Fibroblast of skin of abdomen (primary cell): ENCODE measurements at regions not wholly inside any gene's neighbourhood (a gene's known extent, or its start where the extent isn't known, plus 50 kb on each side); places are given as distances from the start of the nearest gene placed in this dataset.
"Not testable (repeated sequence)": the region's sequence is repeated elsewhere in the genome, so short reads cannot be mapped to it uniquely, and the experiment has no call there.

Experiments used
- DNase-seq: peaks from one replicate; pipeline ENCODE4 v3.0.0-alpha.2; 2013

DNA sequence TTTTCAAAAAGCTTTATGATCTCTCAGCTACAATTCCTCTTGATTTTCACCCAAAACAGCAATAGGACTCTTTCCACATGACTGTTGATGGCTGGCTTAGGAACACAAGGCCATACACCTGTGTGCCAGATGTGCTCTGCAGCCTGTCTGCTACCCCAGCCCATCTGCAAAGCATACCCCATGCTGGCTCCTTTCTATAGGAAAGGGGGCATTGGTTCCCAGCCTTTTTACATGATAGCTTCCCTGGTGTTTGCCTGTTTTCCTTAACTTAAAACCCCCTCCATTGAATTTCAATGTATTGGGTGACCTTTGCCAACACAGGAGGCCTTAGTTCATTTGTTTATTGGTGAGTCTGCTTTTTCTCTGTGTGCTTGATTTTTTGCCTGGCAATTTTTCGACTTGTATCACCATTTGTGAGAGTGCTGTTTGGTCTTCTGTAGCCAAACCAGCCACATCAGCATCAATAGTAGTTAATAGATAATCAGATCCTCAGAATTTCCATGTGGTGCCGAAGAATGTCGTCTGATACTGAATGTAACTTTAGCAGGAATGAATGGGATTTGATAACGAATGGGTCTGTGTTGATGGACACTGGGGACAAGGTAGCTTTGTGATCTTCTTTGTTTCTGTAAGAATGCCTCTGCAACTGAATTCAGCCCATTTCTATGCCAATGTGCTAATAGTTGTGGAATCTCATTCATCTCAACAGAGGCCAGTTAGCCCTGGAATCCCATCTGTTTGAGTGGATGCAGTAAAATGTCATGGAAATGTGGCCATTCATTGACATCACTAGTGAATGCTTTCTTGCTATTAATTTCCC is 272.2 kb upstream of the RARB start:
- peak; percentile 51 for DNase-seq

DNA sequence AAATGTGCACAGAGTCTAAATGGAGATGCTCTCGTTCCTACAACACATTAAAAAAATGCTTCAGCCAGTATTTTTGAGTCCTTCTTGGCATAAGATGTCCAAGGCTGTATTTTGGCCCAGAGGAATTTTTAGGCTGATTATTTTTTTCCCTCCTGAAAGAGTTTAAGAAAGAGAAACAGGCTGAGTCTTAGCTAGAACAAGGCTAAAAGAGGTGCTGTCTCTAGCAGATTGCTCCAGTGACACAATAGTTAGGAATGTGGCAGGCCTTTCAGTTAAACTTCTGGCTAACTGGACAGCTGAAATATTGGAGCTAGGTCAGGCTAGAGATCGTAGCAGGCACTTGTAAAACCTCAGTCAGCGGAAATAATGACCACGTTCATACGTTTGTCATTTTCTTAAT is 271.4 kb upstream of the RARB start:
- DNase-seq: peak; percentile 79

DNA sequence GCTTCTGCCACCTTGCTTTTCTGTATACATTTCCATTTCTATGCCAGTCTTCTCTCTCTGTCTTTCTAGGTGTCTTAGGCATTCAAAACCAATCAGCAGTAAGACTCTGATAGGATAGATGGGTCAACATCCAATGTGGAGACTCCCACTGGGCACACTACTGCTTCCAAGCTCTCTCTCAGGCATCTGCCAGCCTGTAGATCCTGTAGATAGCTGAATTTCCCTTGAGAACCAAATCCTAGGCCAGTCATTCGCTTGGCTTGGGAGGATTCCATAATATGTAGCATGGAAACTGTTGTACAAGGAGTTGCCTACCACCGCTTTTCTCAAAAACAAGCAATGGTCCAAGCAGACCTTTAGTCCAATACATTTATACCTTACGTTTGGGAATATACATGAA is 262.8 kb upstream of the RARB start:
- no peak for DNase-seq

DNA sequence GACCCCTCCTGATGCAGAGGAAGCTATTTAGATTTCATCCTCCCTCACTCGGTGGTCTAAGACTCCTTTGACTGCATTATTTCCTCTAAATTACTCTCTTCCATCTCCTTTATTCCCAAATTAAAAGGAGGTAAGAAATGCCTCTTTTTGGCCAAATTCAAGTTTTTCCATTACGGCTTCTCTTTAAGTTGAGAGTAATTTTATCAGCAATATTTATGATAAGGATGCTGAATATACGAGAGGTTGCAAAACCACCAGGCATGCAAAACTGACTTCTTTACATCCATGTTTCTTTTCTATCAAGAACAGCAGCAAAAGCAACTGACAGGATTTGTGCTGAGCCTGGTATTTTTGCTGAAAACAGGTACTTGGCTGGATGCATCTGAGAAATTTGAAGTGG is 262.0 kb upstream of the RARB start:
- no peak for DNase-seq

DNA sequence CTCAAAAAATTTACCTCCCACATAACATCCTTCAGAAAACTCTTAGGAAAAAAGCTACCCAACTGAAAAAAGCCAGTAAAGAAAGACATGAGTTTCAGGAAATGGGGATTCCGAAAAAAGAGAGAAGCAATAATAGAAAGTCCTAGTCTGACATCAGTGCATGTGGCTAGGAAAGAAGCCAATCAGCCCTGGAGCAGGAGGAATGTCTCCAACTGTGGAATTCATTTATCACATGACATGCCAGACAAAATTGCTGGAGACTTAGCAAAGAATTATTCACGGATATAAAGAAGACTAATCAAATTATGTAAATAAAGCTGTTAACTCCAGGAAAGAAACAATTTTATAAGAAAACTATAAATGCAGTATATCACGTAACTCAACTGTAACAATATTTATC is 258.9 kb upstream of the RARB start:
- no peak for DNase-seq

DNA sequence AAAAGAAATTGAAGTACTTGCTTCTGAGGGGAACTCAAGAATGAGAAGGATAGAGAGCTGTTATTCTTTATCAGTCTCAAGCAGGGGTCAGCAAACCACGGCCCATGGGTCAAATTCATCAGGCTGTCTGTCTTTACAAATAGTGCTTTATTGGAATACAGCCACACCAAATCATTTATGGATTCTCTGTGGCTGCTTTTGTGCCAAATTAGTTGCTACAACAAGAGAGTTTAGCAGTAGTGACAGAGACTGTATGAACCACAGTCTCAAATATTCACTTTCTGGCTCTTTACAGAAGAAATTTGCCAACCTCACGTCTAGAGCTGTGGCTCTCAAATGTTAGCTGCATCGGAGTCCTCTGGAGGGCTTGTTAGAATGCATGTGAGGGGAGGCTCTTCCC is 258.0 kb upstream of the RARB start:
- DNase-seq: no peak

DNA sequence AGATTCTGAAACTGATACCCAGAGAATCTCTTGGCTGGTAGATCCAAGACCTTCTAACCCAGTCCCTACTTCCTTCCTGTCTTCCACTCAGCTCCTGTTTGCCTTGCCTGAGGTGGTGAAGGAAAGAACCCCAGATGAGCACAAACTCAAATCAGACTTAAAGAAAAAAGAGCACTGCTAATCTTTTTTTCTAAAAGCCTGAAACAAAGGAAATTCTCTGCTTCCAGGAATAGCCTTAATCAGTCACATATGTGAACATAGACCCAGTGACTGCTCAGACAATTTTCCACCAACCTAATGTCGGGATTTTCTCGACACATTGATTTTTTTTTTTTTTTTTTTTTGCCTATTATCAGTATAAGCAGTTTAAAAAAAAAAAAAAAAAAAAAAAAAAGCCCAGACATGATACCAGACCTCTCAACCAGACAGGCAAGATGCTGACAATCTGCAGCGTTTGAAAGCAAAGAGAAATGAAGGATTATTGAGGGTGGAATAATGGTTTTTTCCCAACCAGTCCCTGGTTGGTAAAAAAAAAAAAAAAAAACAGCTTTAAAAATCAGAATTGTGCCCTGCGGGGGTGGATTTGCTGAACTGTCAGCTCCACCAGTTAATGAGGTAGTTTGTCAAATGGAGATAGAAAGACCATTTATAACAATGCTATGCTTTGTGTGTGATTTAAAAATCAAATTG is 256.8 kb upstream of the RARB start:
- peak; percentile 64 for DNase-seq

DNA sequence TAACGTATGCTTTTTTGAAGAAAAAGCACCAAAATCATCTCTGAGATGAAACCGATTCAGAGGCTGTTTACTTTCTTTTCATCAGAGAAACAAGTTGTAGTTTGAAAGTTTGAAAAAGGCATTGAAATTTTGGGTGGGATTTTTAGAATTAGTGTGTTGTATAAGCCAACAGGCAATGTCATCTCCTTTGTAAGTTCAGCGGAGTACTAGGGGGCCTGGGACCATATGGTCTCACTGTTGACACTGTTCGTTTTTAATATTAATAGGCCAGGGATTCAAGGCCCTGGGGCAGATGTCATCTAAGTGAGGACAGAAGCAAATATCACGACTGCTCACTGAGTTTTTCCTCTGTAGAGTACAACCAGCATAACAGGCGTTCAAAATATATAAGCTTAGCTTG is 256.2 kb upstream of the RARB start:
- no peak for DNase-seq

DNA sequence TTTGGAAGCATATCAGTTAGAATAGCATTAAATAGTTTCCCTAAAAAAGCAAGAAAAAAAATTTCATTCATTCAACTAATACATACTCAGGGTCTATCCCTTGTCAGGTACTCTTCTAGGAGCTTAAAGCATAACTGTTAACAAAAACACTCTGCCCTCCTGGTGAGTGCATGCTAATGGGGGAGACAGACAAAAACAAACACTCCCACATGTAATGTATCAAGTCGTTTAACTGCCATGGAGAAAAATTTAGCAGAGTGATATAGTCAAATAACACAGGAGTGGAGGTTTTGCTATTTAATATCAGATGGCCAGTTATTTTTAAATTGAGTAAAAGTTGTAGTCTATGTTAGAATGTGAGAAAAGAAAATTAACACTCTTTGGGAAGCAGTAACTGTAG is 254.5 kb upstream of the RARB start:
- no peak for DNase-seq

DNA sequence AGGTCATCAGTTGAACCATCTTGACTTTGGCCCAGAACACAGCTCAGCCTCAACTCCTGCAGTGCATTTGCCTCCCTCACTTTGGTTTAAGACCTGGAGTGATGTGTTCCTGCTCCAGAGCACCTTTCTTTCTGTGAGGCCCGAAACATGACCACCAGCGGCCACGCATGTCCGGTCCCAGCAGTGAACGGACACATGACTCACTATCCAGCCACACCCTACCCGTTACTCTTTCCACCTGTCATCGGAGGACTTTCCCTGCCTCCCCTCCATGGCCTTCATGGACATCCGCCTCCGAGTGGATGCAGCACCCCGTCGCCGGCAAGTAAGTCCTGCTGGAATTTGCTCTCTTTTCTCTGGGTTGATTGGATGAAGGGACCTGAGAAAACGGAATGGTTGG is 253.8 kb upstream of the RARB start:
- no peak for DNase-seq

DNA sequence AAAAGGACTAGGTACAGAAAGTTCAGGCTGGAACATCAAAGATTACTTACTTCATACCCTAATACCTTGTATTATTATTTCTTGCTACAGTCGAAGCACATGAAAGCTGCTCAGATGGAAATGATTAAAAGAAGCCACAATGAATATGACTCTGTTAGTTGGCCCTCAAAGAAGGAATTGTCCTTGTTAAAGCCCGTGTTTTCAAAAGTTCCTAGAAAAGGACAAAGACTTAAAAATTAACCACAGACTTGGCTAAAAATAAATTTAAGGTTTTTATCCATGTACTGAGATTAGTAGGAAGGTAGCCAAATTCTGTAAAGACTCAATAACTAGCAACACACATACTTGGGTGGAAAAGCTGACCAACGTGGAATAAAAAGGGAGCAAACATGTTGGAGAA is 251.0 kb upstream of the RARB start:
- DNase-seq: peak; percentile 63

DNA sequence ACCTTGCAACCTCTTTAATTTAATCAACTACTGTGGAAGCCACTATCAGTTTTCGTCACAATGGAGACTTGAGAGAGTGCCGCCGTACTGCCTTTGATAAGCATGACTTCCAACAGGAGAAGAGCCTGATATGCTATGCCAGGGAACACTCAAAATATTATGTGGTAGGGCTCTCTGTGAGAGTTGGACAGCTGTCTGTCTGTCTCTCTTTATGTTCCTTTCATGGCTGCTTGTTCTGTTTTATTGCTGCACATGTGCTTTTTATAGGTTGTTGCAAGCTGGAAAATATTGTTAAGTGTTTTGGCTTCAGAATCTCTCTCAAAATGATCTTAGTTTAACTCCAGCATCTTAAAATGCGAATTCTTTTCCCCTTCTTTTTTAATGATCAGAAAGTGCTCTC is 249.4 kb upstream of the RARB start:
- DNase-seq: no peak

DNA sequence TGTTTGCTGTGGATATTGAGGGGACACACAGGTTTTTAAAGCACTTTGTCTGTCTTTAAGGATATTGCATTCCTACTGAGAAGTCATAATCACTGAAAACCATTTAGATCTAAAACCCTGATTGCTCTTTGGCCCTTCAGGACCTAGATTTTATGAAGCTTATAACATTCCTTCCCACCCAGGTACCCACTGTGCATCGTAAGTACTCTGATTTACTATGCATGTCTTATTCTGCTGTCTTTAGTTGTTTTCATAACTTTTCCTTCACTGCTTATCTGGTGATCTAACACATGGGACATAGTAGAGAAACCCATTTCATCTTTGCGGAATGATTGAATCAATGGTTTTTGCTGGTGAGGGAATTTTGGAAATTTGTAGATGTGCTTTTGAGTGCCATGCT is 247.0 kb upstream of the RARB start:
- no peak for DNase-seq

DNA sequence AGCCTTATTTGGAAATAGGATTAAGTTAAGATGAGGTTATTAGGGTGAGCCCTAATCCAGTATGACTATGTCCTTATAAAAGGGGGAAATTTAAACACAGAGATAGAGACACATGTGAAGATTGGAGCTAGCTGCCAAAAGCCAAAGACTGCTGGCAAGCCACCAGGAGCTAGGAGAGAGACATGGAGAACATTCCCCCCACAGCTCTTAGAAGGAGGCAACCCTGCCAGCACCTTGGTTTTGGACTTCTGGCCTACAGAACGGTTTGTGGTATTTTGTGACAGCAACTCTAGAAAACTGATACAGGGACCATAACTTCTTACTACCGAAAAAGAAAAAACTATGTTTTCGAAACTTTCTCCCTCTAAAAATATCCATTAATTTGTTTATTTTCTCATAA is 245.3 kb upstream of the RARB start:
- no peak for DNase-seq

DNA sequence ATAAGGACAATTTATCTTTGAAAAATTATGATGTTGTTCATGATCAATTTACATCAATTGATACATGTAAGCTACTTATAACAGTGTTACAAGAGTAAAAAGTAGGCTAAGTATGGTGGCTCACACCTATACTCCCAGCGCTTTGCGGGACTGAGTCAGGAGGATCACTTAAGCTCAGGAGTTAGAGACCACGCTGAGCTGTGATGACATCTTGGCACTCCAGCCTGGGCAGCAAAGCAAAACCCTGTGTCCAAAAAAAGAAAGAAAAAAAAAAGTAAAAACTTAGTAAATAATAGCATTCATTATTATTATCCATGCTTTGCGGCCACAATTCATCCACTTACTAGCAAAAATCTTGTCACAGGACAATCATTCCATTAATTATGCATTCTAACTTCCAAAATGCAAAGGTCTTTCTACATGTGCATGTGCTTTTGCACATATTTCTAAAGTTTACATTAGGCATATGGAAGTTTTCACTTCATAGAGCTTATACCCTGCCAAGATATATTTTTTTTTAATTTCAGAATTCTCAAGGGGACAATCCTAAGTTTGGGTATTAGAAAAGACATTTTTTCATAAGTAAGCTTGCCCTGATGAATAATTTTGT is 243.3 kb upstream of the RARB start:
- DNase-seq: no peak

DNA sequence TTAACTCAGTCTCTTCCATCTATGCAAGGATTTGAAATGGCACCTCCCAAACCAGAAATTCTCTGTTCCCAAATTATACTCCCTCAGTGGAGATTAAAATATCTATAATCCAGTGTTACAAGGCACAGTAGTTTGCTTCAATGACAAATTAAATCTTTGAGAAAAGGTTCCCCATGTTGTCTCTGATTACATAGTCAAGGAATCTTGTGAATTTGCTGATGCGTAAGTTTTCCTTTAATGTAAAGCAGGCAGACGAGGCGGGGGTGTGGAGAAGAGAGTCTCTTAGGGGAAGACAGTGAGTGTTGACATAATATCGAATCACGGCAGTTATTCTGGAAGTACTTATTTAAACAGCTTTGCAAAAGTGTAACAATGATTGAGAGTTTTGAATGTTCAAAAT is 236.4 kb upstream of the RARB start:
- DNase-seq: peak; percentile 61

DNA sequence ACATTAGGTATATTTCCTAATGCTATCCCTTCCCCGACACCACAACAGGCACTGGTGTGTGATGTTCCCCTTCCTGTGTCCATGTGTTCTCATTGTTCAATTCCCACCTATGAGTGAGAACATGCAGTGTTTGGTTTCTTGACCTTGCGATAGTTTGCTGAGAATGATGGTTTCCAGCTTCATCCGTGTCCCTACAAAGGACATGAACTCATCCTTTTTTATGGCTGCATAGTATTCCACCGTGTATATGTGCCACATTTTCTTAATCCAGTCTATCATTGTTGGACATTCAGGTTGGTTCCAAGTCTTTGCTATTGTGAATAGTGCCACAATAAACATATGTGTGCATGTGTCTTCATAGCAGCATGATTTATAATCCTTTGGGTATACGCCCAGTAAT is 228.5 kb upstream of the RARB start:
- DNase-seq: not testable (repeated sequence)

DNA sequence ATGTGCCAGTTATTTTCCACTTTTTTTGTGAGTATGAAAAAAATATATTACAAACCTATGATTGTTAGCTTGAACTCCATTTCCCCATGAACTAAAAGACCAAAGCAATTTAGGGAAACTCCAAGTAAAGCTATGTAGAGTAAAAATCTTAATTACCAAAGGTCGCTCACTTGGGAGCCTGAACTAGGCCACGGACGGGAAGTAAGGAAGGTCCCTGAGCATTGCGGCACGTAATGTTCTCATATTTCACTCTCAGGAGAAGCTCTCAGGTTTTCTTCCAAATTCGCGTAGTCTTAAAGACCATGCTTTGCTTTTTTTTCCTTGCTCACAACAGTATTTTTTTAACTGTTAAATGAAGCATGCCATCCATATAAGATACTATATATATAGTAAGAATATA is 215.3 kb upstream of the RARB start:
- no peak for DNase-seq

DNA sequence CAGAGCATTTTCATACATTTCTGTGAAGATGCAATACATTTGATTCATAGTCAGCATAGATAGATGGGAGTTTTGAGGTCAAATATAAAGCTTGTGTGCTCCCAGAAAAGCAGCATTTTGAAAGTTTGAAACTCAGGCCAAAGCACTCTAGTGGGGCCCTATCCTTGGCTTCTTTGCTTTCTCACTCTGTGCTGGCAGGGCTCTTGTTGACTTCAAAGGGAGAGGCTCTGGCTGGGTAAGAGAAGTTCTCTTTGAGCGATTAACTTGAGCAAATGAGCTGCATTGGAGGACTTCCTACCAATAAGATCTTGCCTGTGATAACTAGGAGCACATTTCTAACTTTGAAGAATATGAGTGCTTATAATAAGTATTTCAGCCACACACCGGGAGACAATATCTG is 214.0 kb upstream of the RARB start:
- DNase-seq: no peak

DNA sequence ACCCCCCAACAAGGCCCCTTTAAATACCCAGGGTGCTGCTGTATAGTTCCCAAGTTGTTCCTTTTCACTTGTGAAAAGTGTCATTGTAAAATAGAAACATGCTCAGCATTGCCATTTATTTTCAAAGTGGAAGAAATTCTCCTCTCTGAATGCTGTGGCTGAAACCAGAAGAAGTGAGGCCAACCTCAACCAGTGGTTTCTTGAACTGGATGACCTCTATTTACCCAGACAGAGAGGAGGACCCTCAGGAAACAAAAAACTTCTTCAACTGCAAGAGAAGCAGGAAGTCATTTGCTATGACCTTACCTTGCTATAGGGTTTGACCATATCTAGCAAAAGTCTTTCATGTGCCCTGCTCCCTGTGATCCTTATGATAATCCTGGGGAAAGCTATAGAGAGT is 209.7 kb upstream of the RARB start:
- DNase-seq: no peak

DNA sequence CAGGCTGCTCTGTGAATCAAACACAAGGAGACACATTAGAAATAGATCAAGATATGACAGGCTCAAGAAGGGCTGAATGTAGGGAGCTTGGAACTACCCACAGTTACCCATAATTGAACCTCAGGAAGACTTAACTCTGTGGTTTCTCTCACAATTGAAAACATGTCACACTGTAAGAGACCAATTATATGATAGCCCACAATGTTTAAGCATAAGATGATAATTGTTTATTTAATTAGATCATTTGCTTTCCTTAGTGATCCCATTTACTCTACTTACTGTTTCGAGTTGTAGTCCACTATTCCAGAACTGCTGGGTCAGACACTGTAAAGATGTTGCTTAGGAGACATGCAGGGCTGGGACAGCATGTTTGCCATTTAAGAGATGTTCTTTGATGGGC is 201.3 kb upstream of the RARB start:
- no peak for DNase-seq

DNA sequence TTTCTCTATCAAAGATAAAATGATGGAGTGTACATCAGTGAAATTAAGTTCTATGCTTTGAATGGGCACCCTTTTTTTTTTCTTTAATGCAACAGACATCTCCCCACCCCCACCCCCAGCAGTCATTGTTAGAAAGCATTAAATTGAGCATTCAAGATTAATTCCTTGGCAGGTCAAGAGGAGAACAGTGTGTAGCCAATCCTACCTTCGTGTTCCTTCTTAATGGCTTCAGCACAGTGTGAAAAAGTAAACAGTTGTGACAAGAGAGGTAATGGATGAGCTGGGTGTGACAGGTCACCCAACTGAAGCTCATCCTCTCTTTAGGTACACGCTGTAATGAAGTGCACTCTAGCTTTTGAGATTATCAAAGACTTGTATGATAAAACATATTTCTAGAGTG is 198.5 kb upstream of the RARB start:
- no peak for DNase-seq

DNA sequence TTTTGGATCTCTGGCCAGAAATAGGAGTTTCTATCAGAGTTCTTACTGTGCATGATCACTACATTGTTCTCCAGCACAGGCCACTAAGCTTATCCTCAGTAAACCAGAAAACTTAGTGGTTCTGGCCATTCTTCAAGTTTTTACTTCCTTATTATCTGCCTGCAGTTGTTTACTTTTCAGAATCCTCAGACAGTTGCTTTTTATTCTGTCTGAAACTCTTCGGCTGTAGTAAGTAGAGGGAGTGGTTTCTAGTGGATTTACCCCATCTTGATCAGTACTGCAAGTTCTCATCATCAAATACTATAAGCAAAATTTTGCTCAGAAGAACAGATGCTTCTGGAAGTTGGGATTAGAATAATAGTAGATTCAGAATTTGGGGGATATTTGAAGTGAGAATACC is 193.0 kb upstream of the RARB start:
- DNase-seq: peak; percentile 8

DNA sequence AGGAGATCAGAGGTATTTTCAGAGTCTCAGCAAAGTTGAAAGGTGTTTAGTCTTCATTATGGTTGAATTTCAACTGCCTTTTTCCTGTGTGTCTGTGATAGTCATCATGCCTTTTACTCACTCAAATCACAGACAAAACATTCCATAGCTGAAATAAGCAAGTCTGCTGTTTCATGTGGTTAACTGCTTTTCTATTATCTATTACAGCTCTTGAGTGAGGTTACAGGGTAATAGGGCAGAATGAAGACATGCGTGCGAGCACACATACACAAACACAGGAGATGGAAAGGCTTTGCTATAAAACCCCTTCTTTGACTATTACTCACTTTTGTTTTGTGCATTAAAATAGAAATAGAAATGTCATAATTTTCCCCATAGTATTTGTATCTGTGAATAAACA is 192.6 kb upstream of the RARB start:
- DNase-seq: peak; percentile 18
